Fibroblast of peridontal ligament (primary cell): ENCODE measurements at regions not wholly inside any gene's neighbourhood (a gene's known extent, or its start where the extent isn't known, plus 50 kb on each side); places are given as distances from the start of the nearest gene placed in this dataset.
"Not testable (repeated sequence)": the region's sequence is repeated elsewhere in the genome, so short reads cannot be mapped to it uniquely, and the experiment has no call there.

Source experiments
- DNase-seq: peaks from one replicate; pipeline ENCODE4 v3.0.0-alpha.2; 2010; ENCODE audit errors: extremely low read depth

- no peak for DNase-seq
Observed at GRCh38 chr2:192398236-192398635, 203.5 kb upstream of the TMEFF2 start.

GRCh38 chr2:192394605-192395004 is 199.9 kb upstream of the TMEFF2 start:
- no peak for DNase-seq

GRCh38 chr2:192391041-192391440 is 196.3 kb upstream of the TMEFF2 start:
- DNase-seq: no peak

- DNase-seq: no peak
Observed at GRCh38 chr2:192390401-192390800, 195.7 kb upstream of the TMEFF2 start.

GRCh38 chr2:192384191-192384590 is 189.5 kb upstream of the TMEFF2 start:
- not testable (repeated sequence) for DNase-seq

- DNase-seq: no peak
Observed at GRCh38 chr2:192381082-192381481, 186.3 kb upstream of the TMEFF2 start.

- DNase-seq: no peak
Observed at GRCh38 chr2:192379736-192380135, 185.0 kb upstream of the TMEFF2 start.

- DNase-seq: no peak
Observed at GRCh38 chr2:192377173-192377572, 182.4 kb upstream of the TMEFF2 start.

- DNase-seq: no peak
Observed at GRCh38 chr2:192373754-192374153, 179.0 kb upstream of the TMEFF2 start.

GRCh38 chr2:192373221-192373620 is 178.5 kb upstream of the TMEFF2 start:
- no peak for DNase-seq

- DNase-seq: no peak
Observed at GRCh38 chr2:192369969-192370368, 175.2 kb upstream of the TMEFF2 start.

- no peak for DNase-seq
Observed at GRCh38 chr2:192357217-192357616, 162.5 kb upstream of the TMEFF2 start.

- no peak for DNase-seq
Observed at GRCh38 chr2:192354512-192355244, 159.9 kb upstream of the TMEFF2 start.

GRCh38 chr2:192347542-192347941 is 152.8 kb upstream of the TMEFF2 start:
- no peak for DNase-seq

GRCh38 chr2:192345287-192345686 is 150.6 kb upstream of the TMEFF2 start:
- DNase-seq: no peak

- DNase-seq: no peak
Observed at GRCh38 chr2:192333642-192334041, 138.9 kb upstream of the TMEFF2 start.

GRCh38 chr2:192328297-192328696 is 133.6 kb upstream of the TMEFF2 start:
- DNase-seq: no peak

- no peak for DNase-seq
Observed at GRCh38 chr2:192327576-192327975, 132.8 kb upstream of the TMEFF2 start.

GRCh38 chr2:192315543-192315942 is 120.8 kb upstream of the TMEFF2 start:
- no peak for DNase-seq

GRCh38 chr2:192314800-192315481 is 120.2 kb upstream of the TMEFF2 start:
- DNase-seq: no peak

GRCh38 chr2:192313773-192314172 is 119.0 kb upstream of the TMEFF2 start:
- no peak for DNase-seq

- DNase-seq: no peak
Observed at GRCh38 chr2:192311701-192312460, 117.1 kb upstream of the TMEFF2 start.

- no peak for DNase-seq
Observed at GRCh38 chr2:192307530-192307929, 112.8 kb upstream of the TMEFF2 start.
